ENCODE measurements at regions not wholly inside any gene's neighbourhood (a gene's known extent, or its start where the extent isn't known, plus 50 kb on each side); places are given as distances from the start of the nearest gene placed in this dataset.

DNA sequence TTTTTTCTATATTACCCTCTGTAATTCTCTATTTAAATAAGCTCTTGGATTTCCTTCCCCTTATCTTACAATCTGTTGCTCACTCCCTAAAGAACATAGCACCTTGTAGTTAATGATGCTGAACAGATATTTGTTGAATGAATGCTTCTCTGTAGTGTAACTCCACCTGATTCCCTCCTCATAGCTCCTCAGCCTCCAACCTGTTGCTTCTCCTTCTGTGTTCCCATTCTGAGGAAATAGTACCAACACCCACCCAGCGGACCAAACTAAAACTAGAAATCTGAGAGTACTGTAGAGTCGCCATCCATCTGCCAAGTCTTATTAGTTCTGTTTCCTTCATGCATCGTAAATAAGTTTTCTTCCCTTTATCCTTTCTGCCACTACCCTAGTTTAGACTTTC is 55.5 kb upstream of the GNB4 start:
- TF ChIP-seq, protein P1, sequence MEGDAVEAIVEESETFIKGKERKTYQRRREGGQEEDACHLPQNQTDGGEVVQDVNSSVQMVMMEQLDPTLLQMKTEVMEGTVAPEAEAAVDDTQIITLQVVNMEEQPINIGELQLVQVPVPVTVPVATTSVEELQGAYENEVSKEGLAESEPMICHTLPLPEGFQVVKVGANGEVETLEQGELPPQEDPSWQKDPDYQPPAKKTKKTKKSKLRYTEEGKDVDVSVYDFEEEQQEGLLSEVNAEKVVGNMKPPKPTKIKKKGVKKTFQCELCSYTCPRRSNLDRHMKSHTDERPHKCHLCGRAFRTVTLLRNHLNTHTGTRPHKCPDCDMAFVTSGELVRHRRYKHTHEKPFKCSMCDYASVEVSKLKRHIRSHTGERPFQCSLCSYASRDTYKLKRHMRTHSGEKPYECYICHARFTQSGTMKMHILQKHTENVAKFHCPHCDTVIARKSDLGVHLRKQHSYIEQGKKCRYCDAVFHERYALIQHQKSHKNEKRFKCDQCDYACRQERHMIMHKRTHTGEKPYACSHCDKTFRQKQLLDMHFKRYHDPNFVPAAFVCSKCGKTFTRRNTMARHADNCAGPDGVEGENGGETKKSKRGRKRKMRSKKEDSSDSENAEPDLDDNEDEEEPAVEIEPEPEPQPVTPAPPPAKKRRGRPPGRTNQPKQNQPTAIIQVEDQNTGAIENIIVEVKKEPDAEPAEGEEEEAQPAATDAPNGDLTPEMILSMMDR (conservative IDR thresholded peaks at IDR 0.05; ENCODE audit: low read depth, low read length): no peak
- TF ChIP-seq BHLHE40 (IDR thresholded peaks at IDR 0.05; ENCODE audit: low read depth, low read length): no peak
- TF ChIP-seq, protein P2, sequence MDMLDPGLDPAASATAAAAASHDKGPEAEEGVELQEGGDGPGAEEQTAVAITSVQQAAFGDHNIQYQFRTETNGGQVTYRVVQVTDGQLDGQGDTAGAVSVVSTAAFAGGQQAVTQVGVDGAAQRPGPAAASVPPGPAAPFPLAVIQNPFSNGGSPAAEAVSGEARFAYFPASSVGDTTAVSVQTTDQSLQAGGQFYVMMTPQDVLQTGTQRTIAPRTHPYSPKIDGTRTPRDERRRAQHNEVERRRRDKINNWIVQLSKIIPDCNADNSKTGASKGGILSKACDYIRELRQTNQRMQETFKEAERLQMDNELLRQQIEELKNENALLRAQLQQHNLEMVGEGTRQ (IDR thresholded peaks at IDR 0.05; ENCODE audit: low read depth, low read length): no peak
- no peak for TF ChIP-seq CHD1 (IDR thresholded peaks at IDR 0.05; ENCODE audit: low read depth, low read length)
- no peak for TF ChIP-seq POLR2A (IDR thresholded peaks at IDR 0.05; ENCODE audit: low read depth, low read length)
- TF ChIP-seq, protein P3, sequence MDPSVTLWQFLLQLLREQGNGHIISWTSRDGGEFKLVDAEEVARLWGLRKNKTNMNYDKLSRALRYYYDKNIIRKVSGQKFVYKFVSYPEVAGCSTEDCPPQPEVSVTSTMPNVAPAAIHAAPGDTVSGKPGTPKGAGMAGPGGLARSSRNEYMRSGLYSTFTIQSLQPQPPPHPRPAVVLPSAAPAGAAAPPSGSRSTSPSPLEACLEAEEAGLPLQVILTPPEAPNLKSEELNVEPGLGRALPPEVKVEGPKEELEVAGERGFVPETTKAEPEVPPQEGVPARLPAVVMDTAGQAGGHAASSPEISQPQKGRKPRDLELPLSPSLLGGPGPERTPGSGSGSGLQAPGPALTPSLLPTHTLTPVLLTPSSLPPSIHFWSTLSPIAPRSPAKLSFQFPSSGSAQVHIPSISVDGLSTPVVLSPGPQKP (IDR thresholded peaks at IDR 0.05; ENCODE audit: borderline replicate concordance, low read depth, low read length): no peak
- TF ChIP-seq RAD21 (IDR thresholded peaks at IDR 0.05; ENCODE audit: low read length): no peak
- TF ChIP-seq CEBPB (IDR thresholded peaks at IDR 0.05; ENCODE audit: low read depth, low read length): no peak
- no peak for TF ChIP-seq RFX5 (IDR thresholded peaks at IDR 0.05; ENCODE audit: low read depth, low read length)
- no peak for TF ChIP-seq RCOR1 (IDR thresholded peaks at IDR 0.05; ENCODE audit: insufficient replicate concordance, low read length)
- TF ChIP-seq MAFK (IDR thresholded peaks at IDR 0.05; ENCODE audit: low read depth, low read length): no peak
